ENCODE measurements at regions not wholly inside any gene's neighbourhood (a gene's known extent, or its start where the extent isn't known, plus 50 kb on each side); places are given as distances from the start of the nearest gene placed in this dataset.

DNA sequence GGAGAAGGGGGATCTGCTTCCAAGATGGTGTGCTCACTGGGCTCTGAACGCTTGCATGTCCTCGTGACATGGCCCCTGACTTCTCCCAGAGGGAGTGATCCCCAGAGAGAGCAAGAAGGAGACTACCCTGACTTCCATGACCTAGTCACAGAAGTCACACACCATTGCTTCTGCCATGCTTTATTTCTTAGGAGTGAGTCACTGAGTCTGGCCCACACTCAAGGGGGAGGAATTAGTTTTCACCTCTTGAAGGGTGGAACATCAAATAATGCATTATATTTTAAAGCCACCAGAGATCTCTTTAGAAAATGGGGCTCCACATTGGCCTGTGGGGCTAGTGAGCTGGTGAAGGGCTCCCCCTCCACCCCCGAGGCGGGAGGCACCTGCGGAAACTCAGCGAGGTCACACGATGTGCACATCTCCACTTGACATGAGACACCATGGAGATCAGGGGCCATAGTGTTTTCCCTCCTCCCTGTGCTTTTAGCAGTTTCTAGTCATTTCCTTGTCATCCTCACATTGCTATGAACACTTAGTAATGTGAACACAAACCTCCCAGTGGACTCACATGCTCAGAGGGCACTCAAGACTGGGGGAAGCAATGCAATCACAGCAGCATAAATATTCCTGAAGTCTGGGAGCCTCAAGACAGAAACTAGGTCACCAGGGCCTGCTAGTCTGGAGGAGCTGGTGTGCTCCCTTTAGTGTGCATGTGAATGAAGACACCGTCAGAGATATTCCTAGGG lies 87.4 kb upstream of the FZD10 start:
- H3K9me3 ChIP-seq (ENCODE audit: low read depth): no peaks in the 10 kb centered on the region
- no peaks in the 10 kb centered on the region for H3K4me1 ChIP-seq (ENCODE audit: low read depth)
- no peak for DNase-seq (ENCODE audit: low read depth in 1 of 2, low spot score in 1 of 2)
- H3K4me3 ChIP-seq: no peak overlapping the region
- H3K27me3 ChIP-seq: peaks cover 6% of the 10 kb centered on the region
- H3K27ac ChIP-seq: no peak overlapping the region
- no peaks in the 10 kb centered on the region for H3K36me3 ChIP-seq
- TF ChIP-seq, protein P1, sequence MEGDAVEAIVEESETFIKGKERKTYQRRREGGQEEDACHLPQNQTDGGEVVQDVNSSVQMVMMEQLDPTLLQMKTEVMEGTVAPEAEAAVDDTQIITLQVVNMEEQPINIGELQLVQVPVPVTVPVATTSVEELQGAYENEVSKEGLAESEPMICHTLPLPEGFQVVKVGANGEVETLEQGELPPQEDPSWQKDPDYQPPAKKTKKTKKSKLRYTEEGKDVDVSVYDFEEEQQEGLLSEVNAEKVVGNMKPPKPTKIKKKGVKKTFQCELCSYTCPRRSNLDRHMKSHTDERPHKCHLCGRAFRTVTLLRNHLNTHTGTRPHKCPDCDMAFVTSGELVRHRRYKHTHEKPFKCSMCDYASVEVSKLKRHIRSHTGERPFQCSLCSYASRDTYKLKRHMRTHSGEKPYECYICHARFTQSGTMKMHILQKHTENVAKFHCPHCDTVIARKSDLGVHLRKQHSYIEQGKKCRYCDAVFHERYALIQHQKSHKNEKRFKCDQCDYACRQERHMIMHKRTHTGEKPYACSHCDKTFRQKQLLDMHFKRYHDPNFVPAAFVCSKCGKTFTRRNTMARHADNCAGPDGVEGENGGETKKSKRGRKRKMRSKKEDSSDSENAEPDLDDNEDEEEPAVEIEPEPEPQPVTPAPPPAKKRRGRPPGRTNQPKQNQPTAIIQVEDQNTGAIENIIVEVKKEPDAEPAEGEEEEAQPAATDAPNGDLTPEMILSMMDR (IDR thresholded peaks at IDR 0.05; ENCODE audit: low read depth, low read length): no peak

DNA sequence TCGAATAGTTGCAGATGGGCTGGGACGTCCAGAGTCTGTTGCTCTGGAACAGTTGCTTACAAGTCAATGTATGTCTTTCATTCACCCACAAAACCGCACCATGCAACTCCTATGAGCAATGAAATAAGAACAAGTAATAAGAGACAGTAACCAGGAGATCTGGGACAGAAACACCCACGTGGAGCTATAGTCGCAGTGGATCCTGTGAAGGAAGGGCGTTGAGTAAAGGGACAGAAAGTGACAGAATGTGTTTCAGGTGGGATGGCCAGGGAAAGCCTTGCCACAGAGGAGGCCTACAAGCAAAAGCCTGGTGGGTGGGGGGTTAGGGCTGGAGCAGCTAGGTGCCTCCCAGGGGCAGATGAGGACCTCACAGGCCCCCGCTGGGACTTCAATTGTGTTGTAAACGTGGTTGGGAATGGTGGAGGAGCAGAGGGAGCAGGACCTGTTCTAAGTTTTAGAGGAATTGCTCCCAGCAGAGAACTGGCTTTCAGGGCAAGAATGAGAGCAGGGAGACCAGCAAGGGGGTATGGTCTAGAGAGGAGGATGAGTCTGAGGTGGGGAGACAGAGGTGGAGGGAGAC lies 86.7 kb upstream of the FZD10 start:
- Histone ChIP-seq H3K4me1 (ENCODE audit: low read depth) (no peaks in the 10 kb centered on the region), H3K9me3 (ENCODE audit: low read depth) (no peaks in the 10 kb centered on the region), H3K36me3 (no peaks in the 10 kb centered on the region), H3K27ac (no peak overlapping the region), H3K27me3 (peaks cover 6% of the 10 kb centered on the region), H3K4me3 (no peak overlapping the region)
- TF ChIP-seq, protein P1 (IDR thresholded peaks at IDR 0.05; ENCODE audit: low read depth, low read length): no peak
- no peak for DNase-seq (ENCODE audit: low read depth in 1 of 2, low spot score in 1 of 2)

DNA sequence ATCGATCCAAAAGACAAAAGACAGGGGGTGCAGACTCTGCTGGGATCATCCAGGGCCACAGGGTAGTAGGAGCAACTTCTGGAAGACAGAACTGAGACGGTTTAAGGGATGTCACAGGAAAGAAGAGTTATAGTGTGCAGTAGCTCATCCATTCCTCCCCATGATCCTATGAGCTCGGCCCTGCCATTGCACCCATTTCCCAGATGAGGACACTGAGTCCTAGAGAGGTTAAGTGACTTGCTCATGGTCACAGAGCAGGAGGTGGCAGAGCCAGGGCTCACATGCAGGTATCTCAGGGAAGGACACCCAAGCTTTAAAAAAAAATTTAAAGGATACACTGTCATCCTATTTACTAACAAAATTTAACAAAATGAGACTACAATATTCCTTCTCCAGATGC lies 86.1 kb upstream of the FZD10 start:
- Histone ChIP-seq H3K9me3 (ENCODE audit: low read depth) (no peaks in the 10 kb centered on the region), H3K36me3 (no peaks in the 10 kb centered on the region), H3K27ac (no peak overlapping the region), H3K4me1 (ENCODE audit: low read depth) (no peaks in the 10 kb centered on the region), H3K4me3 (no peak overlapping the region), H3K27me3 (peaks cover 7% of the 10 kb centered on the region)
- TF ChIP-seq, protein P1 (IDR thresholded peaks at IDR 0.05; ENCODE audit: low read depth, low read length): no peak
- no peak for DNase-seq (ENCODE audit: low read depth in 1 of 2, low spot score in 1 of 2)

DNA sequence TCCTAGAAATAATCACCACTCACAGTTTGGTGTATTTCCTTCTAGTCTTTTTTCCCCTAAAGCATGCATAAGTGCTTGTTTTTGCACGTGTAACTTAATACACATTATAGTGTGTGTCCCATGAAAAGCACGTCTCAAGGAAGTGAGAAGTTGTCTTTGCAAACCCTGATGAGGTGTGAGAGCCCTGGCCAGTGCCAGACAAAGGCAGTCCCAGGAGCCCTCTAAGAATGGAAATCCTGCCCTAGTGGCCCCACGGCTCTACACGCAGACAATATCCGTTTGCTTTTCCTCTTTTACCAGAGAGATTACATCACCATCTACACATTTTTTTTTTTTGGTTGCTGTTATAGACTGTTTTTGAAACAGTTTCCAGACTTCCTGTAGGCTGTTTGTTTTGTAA lies 85.5 kb upstream of the FZD10 start:
- no peak for DNase-seq (ENCODE audit: low read depth in 1 of 2, low spot score in 1 of 2)
- Histone ChIP-seq H3K36me3 (no peaks in the 10 kb centered on the region), H3K4me3 (no peak overlapping the region), H3K27me3 (peaks cover 13% of the 10 kb centered on the region), H3K27ac (no peak overlapping the region), H3K4me1 (ENCODE audit: low read depth) (no peaks in the 10 kb centered on the region), H3K9me3 (ENCODE audit: low read depth) (no peaks in the 10 kb centered on the region)
- TF ChIP-seq, protein P1 (IDR thresholded peaks at IDR 0.05; ENCODE audit: low read depth, low read length): no peak

DNA sequence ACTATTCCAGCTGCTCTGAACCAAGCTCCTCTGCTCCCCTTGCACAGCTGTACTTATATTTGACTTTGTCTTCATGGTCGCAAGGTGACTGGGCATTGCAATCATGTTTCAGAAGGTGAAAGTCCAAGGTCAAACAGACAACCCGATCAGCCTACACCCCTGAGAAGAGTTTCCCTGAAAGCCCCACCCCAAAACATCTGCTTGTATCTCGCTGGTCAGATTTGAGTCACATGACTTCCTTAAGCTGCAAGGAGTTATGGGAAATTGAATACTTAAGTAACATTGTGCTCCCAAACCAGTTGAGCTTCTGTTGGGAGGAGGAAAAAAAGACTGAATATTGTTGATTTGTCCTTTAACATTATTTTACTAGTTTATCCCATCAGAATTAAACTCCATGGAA lies 83.4 kb upstream of the FZD10 start:
- Histone ChIP-seq H3K4me3 (no peak overlapping the region), H3K9me3 (ENCODE audit: low read depth) (no peaks in the 10 kb centered on the region), H3K27me3 (peaks cover 15% of the 10 kb centered on the region), H3K36me3 (no peaks in the 10 kb centered on the region), H3K4me1 (ENCODE audit: low read depth) (no peaks in the 10 kb centered on the region), H3K27ac (no peak overlapping the region)
- TF ChIP-seq, protein P1 (IDR thresholded peaks at IDR 0.05; ENCODE audit: low read depth, low read length): no peak
- no peak for DNase-seq (ENCODE audit: low read depth in 1 of 2, low spot score in 1 of 2)

All from cardiac muscle cell (in vitro differentiated cells and primary cell).